Hepatic stellate cell (primary cell): ENCODE measurements at regions not wholly inside any gene's neighbourhood (a gene's known extent, or its start where the extent isn't known, plus 50 kb on each side); places are given as distances from the start of the nearest gene placed in this dataset.
"Not testable (repeated sequence)": the region's sequence is repeated elsewhere in the genome, so short reads cannot be mapped to it uniquely, and the experiment has no call there.

ENCODE experiments used
- DNase-seq: peaks from one replicate; pipeline ENCODE4 v3.0.0; 2011; ENCODE audit warnings: low spot score

- DNase-seq = no peak
These were observed 390.8 kb downstream of the ZFHX3 start for GRCh38 chr16:72657164-72657563.

GRCh38 chr16:72654535-72654934, 393.4 kb downstream of the ZFHX3 start:
- no peak for DNase-seq

DNA sequence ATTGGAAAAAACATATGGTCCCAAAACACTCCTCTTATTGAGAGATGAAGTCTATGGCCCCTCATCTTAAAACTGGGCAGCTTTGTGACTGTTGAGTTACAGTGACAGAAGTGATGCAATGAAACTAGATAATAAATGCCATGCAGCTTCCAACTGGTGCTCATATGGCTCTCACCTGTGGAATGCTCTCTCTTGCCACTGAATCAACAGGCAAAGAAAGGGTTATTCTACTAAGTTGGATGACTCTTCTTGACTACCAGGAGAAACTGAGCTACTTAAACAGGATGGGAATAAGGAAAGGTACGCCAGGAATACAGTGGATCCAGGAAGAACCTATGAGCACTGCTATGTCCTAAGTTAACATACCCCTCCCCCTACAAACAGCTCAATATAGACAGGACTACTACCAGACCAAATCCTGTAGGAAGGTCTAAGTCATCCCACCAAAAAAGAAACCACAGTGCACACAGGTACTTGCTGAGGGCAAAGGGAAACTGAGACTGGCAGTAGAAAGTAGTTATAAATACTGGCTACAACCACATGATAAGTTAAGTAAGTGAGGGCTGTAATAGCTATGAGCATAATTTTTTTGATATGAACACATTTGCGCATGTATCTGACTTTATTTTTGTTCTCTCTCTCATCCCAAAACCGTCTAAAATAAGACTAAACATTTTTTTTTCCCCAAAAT, 398.5 kb downstream of the ZFHX3 start:
- no peak for DNase-seq

- no peak for DNase-seq
These were observed 401.3 kb downstream of the ZFHX3 start for GRCh38 chr16:72646615-72647014.

DNA sequence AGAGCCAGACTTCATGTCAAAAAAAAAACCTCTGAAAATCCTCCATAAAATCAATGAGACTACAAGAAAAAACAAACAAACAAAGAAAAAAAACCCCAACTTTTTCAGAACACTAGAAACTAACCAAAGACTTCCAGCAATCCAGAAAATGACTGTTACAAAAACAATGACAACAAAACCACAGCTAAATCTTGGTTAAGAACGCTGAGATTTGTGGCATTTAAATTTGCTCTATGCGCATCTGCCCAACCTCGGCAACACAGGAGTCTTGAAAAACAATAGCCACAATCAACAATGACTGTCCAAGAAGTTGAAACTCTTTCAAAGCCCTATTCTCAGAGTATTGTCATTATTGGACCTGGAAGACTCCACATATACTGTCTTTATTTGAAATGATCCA, 402.4 kb downstream of the ZFHX3 start:
- DNase-seq = no peak

DNA sequence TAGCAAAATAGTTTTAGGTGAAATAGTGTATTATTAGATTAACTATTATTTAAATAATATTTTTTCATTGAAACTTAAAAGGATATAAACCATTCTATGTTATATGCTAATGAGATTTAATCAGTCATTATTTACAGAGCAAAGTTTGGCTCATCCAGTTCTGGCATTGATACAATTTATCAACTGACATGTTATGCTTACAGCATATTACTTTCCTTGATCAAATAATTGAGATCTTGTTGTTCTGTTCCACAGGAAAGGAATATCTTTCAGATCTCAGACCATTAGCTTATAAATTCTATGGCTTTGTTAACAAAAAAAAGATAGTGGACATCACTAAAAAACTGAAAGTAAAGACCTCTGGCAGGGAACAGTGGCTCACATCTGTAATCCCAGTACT, 403.0 kb downstream of the ZFHX3 start:
- no peak for DNase-seq

DNA sequence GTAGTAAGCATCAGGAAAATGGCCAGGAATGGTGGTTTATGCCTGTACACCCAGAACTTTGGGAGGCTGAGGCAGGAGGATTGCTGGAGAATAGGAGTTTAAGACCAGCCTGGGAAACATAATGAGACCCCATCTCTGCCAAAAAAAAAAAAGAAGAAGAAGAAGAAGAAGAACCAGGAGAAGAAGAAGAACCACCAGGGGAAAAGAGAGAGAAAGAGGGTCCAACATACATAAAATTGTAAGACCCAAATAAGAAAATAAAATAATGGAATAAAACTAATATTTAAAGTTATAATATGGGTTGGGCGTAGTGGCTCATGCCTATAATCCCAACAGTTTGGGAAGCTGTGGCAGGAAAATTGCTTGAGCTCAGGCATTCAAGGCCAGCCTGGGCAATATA, 408.4 kb downstream of the ZFHX3 start:
- no peak for DNase-seq

DNA sequence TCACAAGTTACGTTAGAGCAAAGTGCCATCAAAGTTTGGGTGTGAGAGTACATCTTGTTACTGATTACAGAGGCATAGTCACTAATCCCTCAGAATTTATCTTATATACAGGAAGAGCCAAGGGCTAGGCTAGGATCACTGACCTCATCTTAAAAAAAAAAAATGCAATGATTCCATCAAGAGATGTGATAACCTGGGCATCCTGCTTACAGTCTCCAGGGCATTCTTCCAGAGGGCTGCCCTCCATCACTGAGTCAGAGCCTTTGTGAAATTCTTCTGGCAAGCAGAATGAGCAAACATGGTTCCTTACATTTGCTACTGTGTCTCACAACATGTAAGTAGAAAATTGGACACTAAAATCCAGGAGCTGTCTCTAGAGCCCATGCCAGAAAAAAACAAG, 410.6 kb downstream of the ZFHX3 start:
- peak; percentile 22 for DNase-seq

GRCh38 chr16:72635694-72636093, 412.2 kb downstream of the ZFHX3 start:
- no peak for DNase-seq

- no peak for DNase-seq
These were observed 412.8 kb downstream of the ZFHX3 start for GRCh38 chr16:72635104-72635503.

DNA sequence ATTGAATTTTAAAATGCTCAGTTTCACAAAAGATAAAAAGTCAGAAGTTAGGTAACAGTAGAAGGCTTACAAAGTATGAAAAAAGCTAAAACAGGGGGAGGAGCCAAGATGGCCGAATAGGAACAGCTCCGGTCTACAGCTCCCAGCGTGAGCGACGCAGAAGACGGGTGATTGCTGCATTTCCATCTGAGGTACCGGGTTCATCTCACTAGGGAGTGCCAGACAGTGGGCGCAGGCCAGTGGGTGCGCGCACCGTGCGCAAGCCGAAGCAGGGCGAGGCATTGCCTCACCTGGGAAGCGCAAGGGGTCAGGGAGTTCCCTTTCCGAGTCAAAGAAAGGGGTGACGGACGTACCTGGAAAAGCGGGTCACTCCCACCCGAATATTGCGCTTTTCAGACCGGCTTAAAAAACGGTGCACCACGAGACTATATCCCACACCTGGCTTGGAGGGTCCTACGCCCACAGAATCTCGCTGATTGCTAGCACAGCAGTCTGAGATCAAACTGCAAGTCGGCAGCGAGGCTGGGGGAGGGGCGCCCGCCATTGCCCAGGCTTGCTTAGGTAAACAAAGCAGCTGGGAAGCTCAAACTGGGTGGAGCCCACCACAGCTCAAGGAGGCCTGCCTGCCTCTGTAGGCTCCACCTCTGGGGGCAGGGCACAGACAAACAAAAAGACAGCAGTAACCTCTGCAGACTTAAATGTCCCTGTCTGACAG, 420.6 kb downstream of the ZFHX3 start:
- DNase-seq = not testable (repeated sequence)

- no peak for DNase-seq
These were observed 421.3 kb downstream of the ZFHX3 start for GRCh38 chr16:72626623-72627022.

DNA sequence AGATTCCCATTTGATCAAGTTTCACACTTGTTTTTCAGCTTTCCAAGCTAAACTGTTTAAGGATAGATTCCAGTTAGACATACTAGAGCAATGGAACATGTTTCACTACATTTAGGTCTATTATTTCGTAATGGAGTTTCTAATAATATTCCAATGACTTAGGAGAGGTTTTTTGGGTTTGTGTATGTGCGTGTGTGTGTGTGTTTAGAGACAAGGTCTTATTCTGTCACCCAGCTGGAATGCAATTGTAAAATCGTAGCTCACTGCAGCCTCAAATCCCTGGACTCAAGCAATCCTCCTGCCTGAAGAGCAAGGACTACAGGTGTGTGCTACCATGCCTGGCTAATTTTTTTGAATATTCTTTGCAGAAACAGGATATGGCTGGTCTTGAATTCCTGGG, 426.3 kb downstream of the ZFHX3 start:
- peak; percentile 12 for DNase-seq

GRCh38 chr16:72620853-72621252, 427.1 kb downstream of the ZFHX3 start:
- DNase-seq = no peak

DNA sequence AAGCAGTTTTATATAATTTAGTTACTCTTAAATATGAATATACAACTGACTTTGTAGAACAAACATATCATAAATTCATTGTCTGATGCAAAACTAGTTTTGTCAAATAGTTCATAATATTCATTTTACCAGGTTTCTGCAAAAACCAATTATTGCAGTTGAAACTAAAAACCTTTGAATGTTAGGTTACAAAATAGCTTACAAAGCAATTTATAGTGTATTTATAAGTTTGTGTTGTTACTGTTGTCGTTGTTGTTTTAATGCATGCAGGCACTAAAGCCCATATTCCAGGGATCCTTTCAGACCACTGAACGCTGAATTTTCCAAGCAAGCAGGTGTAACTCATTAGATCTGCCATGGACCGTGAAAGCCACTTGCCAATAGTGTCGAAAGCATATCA, 427.6 kb downstream of the ZFHX3 start:
- DNase-seq = no peak

GRCh38 chr16:72615856-72616255, 432.1 kb downstream of the ZFHX3 start:
- no peak for DNase-seq

- no peak for DNase-seq
These were observed 435.2 kb downstream of the ZFHX3 start for GRCh38 chr16:72612718-72613117.

- DNase-seq = no peak
These were observed 435.7 kb downstream of the ZFHX3 start for GRCh38 chr16:72612256-72612655.

DNA sequence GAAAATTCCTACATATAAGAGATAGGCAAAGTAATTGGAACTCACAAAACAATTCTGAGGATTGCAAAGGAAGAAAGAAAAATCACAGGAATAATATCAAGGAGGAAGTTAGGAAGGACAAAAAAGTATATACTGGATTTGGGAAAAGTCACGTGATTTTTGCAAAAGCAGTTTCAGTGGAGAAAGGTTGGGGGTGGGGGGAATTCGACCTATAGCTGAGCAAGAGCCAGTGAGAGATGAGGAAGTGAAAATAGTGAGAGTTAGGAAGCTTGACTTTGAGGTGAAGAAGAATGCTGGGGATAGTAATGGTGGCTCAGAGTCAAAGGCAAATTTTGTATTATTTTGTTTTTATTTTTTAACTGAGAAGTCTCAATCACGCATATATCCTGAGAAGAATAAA, 438.0 kb upstream of the PMFBP1 start:
- no peak for DNase-seq

DNA sequence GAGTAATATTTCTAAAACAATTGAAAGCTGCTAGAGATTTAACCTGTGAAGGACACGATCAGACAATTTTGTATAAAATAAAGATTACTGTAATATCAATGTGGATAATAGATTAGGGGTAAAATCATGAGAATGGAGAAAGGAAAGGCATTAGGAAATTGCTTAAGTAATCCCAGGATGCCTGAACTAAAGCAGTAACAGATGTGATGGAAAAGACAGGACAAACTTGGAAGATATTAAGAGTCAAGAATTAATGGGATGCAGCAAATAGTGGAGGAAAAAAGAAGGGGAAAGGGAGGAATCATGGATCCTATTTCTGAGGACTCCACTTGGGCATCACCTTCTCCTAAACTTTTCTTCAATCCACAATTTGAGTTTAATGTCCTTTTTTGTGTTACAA, 437.1 kb upstream of the PMFBP1 start:
- no peak for DNase-seq

DNA sequence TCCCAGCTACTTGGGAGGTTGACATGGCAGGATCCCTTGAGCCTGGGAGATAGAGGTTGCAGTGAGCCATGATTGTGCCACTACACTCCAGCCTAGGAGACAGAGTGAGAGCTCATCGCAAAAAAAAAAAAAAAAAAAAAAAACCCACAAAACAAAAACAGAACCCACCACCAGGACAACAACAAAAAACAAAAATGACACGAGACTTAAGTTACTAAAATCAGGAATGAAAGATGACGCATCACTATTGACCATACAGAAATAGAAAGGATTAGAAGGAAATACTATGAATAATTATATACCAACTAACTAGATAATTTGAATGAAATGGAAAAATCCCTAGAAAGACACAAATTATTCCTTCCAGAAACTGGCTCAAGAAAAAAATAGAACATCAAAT, 432.4 kb upstream of the PMFBP1 start:
- no peak for DNase-seq

- DNase-seq = no peak
These were observed 430.5 kb upstream of the PMFBP1 start for GRCh38 chr16:72602499-72602898.

GRCh38 chr16:72598696-72599095, 426.7 kb upstream of the PMFBP1 start:
- DNase-seq = no peak

- no peak for DNase-seq
These were observed 426.0 kb upstream of the PMFBP1 start for GRCh38 chr16:72597938-72598337.
